ENCODE measurements at regions not wholly inside any gene's neighbourhood (a gene's known extent, or its start where the extent isn't known, plus 50 kb on each side); places are given as distances from the start of the nearest gene placed in this dataset.

DNA sequence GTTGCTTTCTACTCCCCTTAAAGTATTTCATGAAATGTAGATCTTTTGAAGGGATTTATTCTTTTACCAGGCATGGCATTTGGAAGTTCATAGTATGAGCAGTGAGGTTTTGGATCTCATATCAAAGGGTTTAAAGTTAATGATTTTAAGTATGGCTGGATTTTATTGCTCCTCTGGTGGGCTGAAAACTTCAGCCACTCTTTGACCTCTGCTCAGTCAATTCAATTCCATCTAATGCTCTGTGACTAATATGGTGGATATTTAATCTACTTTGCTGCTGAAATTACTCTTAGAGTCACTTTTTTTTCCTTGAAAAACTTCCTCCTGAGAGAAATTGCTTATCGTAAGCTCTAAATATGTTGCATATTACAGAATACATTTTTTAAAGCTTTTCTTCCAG, 218.6 kb downstream of the NR2F2 start:
- CTCF ChIA-PET, result no interaction called here

More for the DNA sequence above, 218.6 kb downstream of the NR2F2 start:
- ATAC-seq (no peak), DNase-seq (ENCODE audit: low spot score) (no peak)
- Mint-ChIP-seq H3K36me3 (no peaks in the 10 kb centered on the region), H3K4me1 (no peaks in the 10 kb centered on the region), H3K27me3 (ENCODE audit: low read depth) (no peaks in the 10 kb centered on the region), H3K4me3 (no peak overlapping the region), H3K9me3 (no peaks in the 10 kb centered on the region), H3K27ac (no peak overlapping the region)
- TF ChIP-seq, protein P1, sequence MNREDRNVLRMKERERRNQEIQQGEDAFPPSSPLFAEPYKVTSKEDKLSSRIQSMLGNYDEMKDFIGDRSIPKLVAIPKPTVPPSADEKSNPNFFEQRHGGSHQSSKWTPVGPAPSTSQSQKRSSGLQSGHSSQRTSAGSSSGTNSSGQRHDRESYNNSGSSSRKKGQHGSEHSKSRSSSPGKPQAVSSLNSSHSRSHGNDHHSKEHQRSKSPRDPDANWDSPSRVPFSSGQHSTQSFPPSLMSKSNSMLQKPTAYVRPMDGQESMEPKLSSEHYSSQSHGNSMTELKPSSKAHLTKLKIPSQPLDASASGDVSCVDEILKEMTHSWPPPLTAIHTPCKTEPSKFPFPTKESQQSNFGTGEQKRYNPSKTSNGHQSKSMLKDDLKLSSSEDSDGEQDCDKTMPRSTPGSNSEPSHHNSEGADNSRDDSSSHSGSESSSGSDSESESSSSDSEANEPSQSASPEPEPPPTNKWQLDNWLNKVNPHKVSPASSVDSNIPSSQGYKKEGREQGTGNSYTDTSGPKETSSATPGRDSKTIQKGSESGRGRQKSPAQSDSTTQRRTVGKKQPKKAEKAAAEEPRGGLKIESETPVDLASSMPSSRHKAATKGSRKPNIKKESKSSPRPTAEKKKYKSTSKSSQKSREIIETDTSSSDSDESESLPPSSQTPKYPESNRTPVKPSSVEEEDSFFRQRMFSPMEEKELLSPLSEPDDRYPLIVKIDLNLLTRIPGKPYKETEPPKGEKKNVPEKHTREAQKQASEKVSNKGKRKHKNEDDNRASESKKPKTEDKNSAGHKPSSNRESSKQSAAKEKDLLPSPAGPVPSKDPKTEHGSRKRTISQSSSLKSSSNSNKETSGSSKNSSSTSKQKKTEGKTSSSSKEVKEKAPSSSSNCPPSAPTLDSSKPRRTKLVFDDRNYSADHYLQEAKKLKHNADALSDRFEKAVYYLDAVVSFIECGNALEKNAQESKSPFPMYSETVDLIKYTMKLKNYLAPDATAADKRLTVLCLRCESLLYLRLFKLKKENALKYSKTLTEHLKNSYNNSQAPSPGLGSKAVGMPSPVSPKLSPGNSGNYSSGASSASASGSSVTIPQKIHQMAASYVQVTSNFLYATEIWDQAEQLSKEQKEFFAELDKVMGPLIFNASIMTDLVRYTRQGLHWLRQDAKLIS (CRISPR knock-in tag; IDR thresholded peaks at IDR 0.05; ENCODE audit: borderline replicate concordance), result no peak
- TF ChIP-seq, protein P2, sequence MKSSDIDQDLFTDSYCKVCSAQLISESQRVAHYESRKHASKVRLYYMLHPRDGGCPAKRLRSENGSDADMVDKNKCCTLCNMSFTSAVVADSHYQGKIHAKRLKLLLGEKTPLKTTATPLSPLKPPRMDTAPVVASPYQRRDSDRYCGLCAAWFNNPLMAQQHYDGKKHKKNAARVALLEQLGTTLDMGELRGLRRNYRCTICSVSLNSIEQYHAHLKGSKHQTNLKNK (CRISPR knock-in tag; IDR thresholded peaks at IDR 0.05), result no peak
- TF ChIP-seq, protein P3, sequence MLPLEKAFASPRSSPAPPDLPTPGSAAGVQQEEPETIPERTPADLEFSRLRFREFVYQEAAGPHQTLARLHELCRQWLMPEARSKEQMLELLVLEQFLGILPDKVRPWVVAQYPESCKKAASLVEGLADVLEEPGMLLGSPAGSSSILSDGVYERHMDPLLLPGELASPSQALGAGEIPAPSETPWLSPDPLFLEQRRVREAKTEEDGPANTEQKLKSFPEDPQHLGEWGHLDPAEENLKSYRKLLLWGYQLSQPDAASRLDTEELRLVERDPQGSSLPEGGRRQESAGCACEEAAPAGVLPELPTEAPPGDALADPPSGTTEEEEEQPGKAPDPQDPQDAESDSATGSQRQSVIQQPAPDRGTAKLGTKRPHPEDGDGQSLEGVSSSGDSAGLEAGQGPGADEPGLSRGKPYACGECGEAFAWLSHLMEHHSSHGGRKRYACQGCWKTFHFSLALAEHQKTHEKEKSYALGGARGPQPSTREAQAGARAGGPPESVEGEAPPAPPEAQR (CRISPR knock-in tag; IDR thresholded peaks at IDR 0.05), result no peak
- TF ChIP-seq, protein P4, sequence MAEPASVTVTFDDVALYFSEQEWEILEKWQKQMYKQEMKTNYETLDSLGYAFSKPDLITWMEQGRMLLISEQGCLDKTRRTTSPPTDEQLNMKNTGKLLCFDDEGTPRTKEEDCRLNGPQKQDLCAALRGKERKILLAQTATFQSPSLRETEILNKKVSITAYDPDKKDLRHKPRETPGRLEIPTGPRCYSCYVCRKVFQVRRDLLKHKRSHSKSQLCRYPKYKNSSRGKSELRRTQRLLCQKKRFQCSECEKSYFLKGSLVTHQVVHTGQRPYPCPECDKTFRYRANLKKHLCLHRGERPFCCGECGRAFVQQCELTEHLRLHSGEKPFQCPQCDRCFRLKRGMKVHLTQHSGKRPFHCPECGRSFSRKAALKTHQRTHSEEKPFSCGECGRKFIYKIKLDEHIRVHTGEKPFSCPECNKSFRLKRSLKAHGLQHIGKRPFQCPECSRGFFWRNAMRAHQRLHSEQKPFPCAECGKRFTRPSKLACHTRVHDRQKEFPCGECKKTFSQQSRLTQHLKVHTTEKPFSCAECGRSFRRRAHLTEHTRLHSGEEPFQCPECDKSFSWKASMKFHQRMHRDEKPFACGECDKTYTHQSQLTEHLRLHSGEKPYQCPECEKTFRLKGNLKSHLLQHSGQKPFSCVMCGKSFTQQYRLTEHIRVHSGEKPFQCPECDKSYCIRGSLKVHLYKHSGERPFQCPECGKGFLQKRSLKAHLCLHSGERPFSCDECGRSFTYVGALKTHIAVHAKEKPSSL (CRISPR knock-in tag; conservative IDR thresholded peaks at IDR 0.05), result no peak
- TF ChIP-seq ZBTB21 (CRISPR knock-in tag; IDR thresholded peaks at IDR 0.05; ENCODE audit: borderline replicate concordance) (no peak), NR2C2 (CRISPR knock-in tag; IDR thresholded peaks at IDR 0.05) (no peak), HMGA2 (CRISPR knock-in tag; IDR thresholded peaks at IDR 0.05) (no peak), MXD4 (CRISPR knock-in tag; IDR thresholded peaks at IDR 0.05; ENCODE audit: borderline replicate concordance) (no peak), ESRRA (CRISPR knock-in tag; IDR thresholded peaks at IDR 0.05; ENCODE audit: borderline replicate concordance) (no peak), ZNF121 (CRISPR knock-in tag; IDR thresholded peaks at IDR 0.05) (no peak)
- TF ChIP-seq, protein P5, sequence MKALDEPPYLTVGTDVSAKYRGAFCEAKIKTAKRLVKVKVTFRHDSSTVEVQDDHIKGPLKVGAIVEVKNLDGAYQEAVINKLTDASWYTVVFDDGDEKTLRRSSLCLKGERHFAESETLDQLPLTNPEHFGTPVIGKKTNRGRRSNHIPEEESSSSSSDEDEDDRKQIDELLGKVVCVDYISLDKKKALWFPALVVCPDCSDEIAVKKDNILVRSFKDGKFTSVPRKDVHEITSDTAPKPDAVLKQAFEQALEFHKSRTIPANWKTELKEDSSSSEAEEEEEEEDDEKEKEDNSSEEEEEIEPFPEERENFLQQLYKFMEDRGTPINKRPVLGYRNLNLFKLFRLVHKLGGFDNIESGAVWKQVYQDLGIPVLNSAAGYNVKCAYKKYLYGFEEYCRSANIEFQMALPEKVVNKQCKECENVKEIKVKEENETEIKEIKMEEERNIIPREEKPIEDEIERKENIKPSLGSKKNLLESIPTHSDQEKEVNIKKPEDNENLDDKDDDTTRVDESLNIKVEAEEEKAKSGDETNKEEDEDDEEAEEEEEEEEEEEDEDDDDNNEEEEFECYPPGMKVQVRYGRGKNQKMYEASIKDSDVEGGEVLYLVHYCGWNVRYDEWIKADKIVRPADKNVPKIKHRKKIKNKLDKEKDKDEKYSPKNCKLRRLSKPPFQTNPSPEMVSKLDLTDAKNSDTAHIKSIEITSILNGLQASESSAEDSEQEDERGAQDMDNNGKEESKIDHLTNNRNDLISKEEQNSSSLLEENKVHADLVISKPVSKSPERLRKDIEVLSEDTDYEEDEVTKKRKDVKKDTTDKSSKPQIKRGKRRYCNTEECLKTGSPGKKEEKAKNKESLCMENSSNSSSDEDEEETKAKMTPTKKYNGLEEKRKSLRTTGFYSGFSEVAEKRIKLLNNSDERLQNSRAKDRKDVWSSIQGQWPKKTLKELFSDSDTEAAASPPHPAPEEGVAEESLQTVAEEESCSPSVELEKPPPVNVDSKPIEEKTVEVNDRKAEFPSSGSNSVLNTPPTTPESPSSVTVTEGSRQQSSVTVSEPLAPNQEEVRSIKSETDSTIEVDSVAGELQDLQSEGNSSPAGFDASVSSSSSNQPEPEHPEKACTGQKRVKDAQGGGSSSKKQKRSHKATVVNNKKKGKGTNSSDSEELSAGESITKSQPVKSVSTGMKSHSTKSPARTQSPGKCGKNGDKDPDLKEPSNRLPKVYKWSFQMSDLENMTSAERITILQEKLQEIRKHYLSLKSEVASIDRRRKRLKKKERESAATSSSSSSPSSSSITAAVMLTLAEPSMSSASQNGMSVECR (CRISPR knock-in tag; IDR thresholded peaks at IDR 0.05; ENCODE audit: borderline replicate concordance), result no peak
- POLR2A ChIA-PET, result no interaction called here

All from WTC11 (cell line).